Natural killer cell treated with Interleukin-12 subunit alpha and Interleukin-12 subunit beta and Interleukin-15 and Interleukin-18, amount 100 ng/mL, for 72 hours (primary cell): ENCODE measurements at regions not wholly inside any gene's neighbourhood (a gene's known extent, or its start where the extent isn't known, plus 50 kb on each side); places are given as distances from the start of the nearest gene placed in this dataset.

Source experiments
- ATAC-seq, 2 donors: fragments of 150-1000 bp; cut with Tn5 transposase in 1 of 2; sonication (Bioruptor Pico), chemical (Tn5 transposase) in 1 of 2; 2 replicates each; pipeline ENCODE4 v1.10.0; 2021
- DNase-seq: peaks from one replicate; pipeline ENCODE4 v3.0.0; 2022; ENCODE audit warnings: low spot score
- H3K27ac Mint-ChIP-seq, 2 donors: 1 replicate in 1 of 2; 2 replicates in 1 of 2; pipeline ENCODE4 v1.8.0; 2022; ENCODE audit warnings: mixed read lengths in 2 of 2, mild to moderate bottlenecking in 1 of 2, moderate library complexity in 1 of 2
- H3K27me3 Mint-ChIP-seq, 2 donors: 1 replicate in 1 of 2; 2 replicates in 1 of 2; pipeline ENCODE4 v1.8.0; 2022; ENCODE audit warnings: mixed read lengths in 2 of 2
- H3K36me3 Mint-ChIP-seq: one replicate; pipeline ENCODE4 v1.8.0; 2022; ENCODE audit warnings: mixed read lengths
- H3K4me1 Mint-ChIP-seq, 2 donors: 1 replicate in 1 of 2; 2 replicates in 1 of 2; pipeline ENCODE4 v1.8.0; 2022; ENCODE audit warnings: low read depth in 2 of 2, mixed read lengths in 2 of 2, mild to moderate bottlenecking in 1 of 2
- H3K4me3 Mint-ChIP-seq: one replicate; pipeline ENCODE4 v1.8.0; 2022; ENCODE audit warnings: mixed read lengths
- H3K9me3 Mint-ChIP-seq: 2 replicates; pipeline ENCODE4 v1.8.0; 2022; ENCODE audit warnings: mixed read lengths

- ATAC-seq: no peak
- no peak for DNase-seq
- H3K4me3 Mint-ChIP-seq: no peak overlapping the region
- H3K4me1 Mint-ChIP-seq: peaks cover 0 to 2% of the 10 kb centered on the region in 2 donors
- H3K9me3 Mint-ChIP-seq: no peaks in the 10 kb centered on the region
- H3K36me3 Mint-ChIP-seq: no peaks in the 10 kb centered on the region
- H3K27ac Mint-ChIP-seq: no peak overlapping the region
- H3K27me3 Mint-ChIP-seq: peaks cover 4 to 12% of the 10 kb centered on the region in 2 donors
Observed at GRCh38 chr1:5479876-5480646, 512.2 kb downstream of the NPHP4 start.

- Mint-ChIP-seq H3K9me3 (no peaks in the 10 kb centered on the region), H3K27ac (no peak overlapping the region), H3K36me3 (no peaks in the 10 kb centered on the region), H3K27me3 (peaks cover 4 to 13% of the 10 kb centered on the region in 2 donors), H3K4me3 (no peak overlapping the region), H3K4me1 (peaks cover 0 to 2% of the 10 kb centered on the region in 2 donors)
- DNase-seq: no peak
- no peak for ATAC-seq
Observed at GRCh38 chr1:5478961-5479360, 513.3 kb downstream of the NPHP4 start.

- DNase-seq: no peak
- Mint-ChIP-seq H3K4me1 (peaks cover 0 to 2% of the 10 kb centered on the region in 2 donors), H3K27me3 (peaks cover 4 to 12% of the 10 kb centered on the region in 2 donors), H3K36me3 (no peaks in the 10 kb centered on the region), H3K27ac (no peak overlapping the region), H3K4me3 (no peak overlapping the region), H3K9me3 (no peaks in the 10 kb centered on the region)
- no peak for ATAC-seq
Observed at GRCh38 chr1:5478156-5478695, 514.0 kb downstream of the NPHP4 start.

GRCh38 chr1:5477716-5478115, 514.5 kb downstream of the NPHP4 start:
- ATAC-seq (no peak), DNase-seq (no peak)
- H3K4me3 Mint-ChIP-seq: no peak overlapping the region
- H3K36me3 Mint-ChIP-seq: no peaks in the 10 kb centered on the region
- peaks cover 0 to 2% of the 10 kb centered on the region in 2 donors for H3K4me1 Mint-ChIP-seq
- peaks cover 4 to 7% of the 10 kb centered on the region in 2 donors for H3K27me3 Mint-ChIP-seq
- H3K27ac Mint-ChIP-seq: no peak overlapping the region
- no peaks in the 10 kb centered on the region for H3K9me3 Mint-ChIP-seq

- H3K27me3 Mint-ChIP-seq: peaks cover 8 to 16% of the 10 kb centered on the region in 2 donors
Observed at GRCh38 chr1:5475572-5475971, 516.7 kb downstream of the NPHP4 start.

GRCh38 chr1:5473268-5473667, 519.0 kb downstream of the NPHP4 start:
- H3K4me3 Mint-ChIP-seq: no peak overlapping the region
- H3K4me1 Mint-ChIP-seq: no peaks in the 10 kb centered on the region
- ATAC-seq (no peak), DNase-seq (no peak)
- H3K27me3 Mint-ChIP-seq: peaks cover 4 to 16% of the 10 kb centered on the region in 2 donors
- no peak overlapping the region for H3K27ac Mint-ChIP-seq
- H3K9me3 Mint-ChIP-seq: no peaks in the 10 kb centered on the region
- H3K36me3 Mint-ChIP-seq: no peaks in the 10 kb centered on the region

More at GRCh38 chr1:5475572-5475971, 516.7 kb downstream of the NPHP4 start:
- Mint-ChIP-seq H3K36me3 (no peaks in the 10 kb centered on the region), H3K27ac (no peak overlapping the region), H3K4me3 (no peak overlapping the region), H3K4me1 (no peaks in the 10 kb centered on the region), H3K9me3 (no peaks in the 10 kb centered on the region)
- DNase-seq (no peak), ATAC-seq (no peak)

GRCh38 chr1:5466487-5466886, 525.7 kb downstream of the NPHP4 start:
- H3K36me3 Mint-ChIP-seq: no peaks in the 10 kb centered on the region
- H3K27ac Mint-ChIP-seq: no peak overlapping the region
- H3K9me3 Mint-ChIP-seq: no peaks in the 10 kb centered on the region
- peak in 1 of 2 donors; percentile 39 for ATAC-seq
- no peak for DNase-seq
- H3K4me3 Mint-ChIP-seq: no peak overlapping the region
- peaks cover 8 to 15% of the 10 kb centered on the region in 2 donors for H3K27me3 Mint-ChIP-seq
- H3K4me1 Mint-ChIP-seq: peaks cover 0 to 2% of the 10 kb centered on the region in 2 donors

GRCh38 chr1:5465281-5465711, 526.9 kb downstream of the NPHP4 start:
- Mint-ChIP-seq H3K4me3 (no peak overlapping the region), H3K9me3 (no peaks in the 10 kb centered on the region), H3K27me3 (peaks cover 8 to 15% of the 10 kb centered on the region in 2 donors), H3K27ac (no peak overlapping the region), H3K36me3 (no peaks in the 10 kb centered on the region), H3K4me1 (peaks cover 0 to 2% of the 10 kb centered on the region in 2 donors)
- DNase-seq (no peak), ATAC-seq (no peak)

- no peak for ATAC-seq
- H3K27me3 Mint-ChIP-seq: peaks cover 11 to 15% of the 10 kb centered on the region in 2 donors
- peaks cover 0 to 2% of the 10 kb centered on the region in 2 donors for H3K4me1 Mint-ChIP-seq
- no peaks in the 10 kb centered on the region for H3K36me3 Mint-ChIP-seq
- H3K27ac Mint-ChIP-seq: no peak overlapping the region
- H3K9me3 Mint-ChIP-seq: no peaks in the 10 kb centered on the region
- DNase-seq: no peak
- no peak overlapping the region for H3K4me3 Mint-ChIP-seq
Observed at GRCh38 chr1:5464366-5464765, 527.9 kb downstream of the NPHP4 start.

GRCh38 chr1:5460974-5461373, 531.3 kb downstream of the NPHP4 start:
- Mint-ChIP-seq H3K27me3 (peaks cover 8 to 14% of the 10 kb centered on the region in 2 donors), H3K9me3 (no peaks in the 10 kb centered on the region), H3K4me3 (no peak overlapping the region), H3K27ac (no peak overlapping the region), H3K36me3 (no peaks in the 10 kb centered on the region), H3K4me1 (no peaks in the 10 kb centered on the region)
- ATAC-seq (no peak), DNase-seq (no peak)

GRCh38 chr1:5459839-5460610, 532.2 kb downstream of the NPHP4 start:
- Mint-ChIP-seq H3K4me1 (no peaks in the 10 kb centered on the region), H3K9me3 (no peaks in the 10 kb centered on the region), H3K27ac (no peak overlapping the region), H3K27me3 (peaks cover 0 to 13% of the 10 kb centered on the region in 2 donors), H3K4me3 (no peak overlapping the region), H3K36me3 (no peaks in the 10 kb centered on the region)
- DNase-seq: no peak
- ATAC-seq: no peak

- DNase-seq (no peak), ATAC-seq (no peak)
- Mint-ChIP-seq H3K36me3 (no peaks in the 10 kb centered on the region), H3K4me3 (no peak overlapping the region), H3K9me3 (no peaks in the 10 kb centered on the region), H3K27me3 (peaks cover 0 to 13% of the 10 kb centered on the region in 2 donors), H3K4me1 (no peaks in the 10 kb centered on the region), H3K27ac (no peak overlapping the region)
Observed at GRCh38 chr1:5458248-5458647, 534.0 kb downstream of the NPHP4 start.

GRCh38 chr1:5456090-5456811, 536.0 kb downstream of the NPHP4 start:
- H3K9me3 Mint-ChIP-seq: no peaks in the 10 kb centered on the region
- DNase-seq: no peak

More at GRCh38 chr1:5456090-5456811, 536.0 kb downstream of the NPHP4 start:
- Mint-ChIP-seq H3K27me3 (peaks cover 0 to 13% of the 10 kb centered on the region in 2 donors), H3K36me3 (no peaks in the 10 kb centered on the region), H3K4me3 (no peak overlapping the region), H3K27ac (no peak overlapping the region), H3K4me1 (no peaks in the 10 kb centered on the region)
- peak in 1 of 2 donors; percentile 24 for ATAC-seq
